ENCODE measurements at regions not wholly inside any gene's neighbourhood (a gene's known extent, or its start where the extent isn't known, plus 50 kb on each side); places are given as distances from the start of the nearest gene placed in this dataset.

DNA sequence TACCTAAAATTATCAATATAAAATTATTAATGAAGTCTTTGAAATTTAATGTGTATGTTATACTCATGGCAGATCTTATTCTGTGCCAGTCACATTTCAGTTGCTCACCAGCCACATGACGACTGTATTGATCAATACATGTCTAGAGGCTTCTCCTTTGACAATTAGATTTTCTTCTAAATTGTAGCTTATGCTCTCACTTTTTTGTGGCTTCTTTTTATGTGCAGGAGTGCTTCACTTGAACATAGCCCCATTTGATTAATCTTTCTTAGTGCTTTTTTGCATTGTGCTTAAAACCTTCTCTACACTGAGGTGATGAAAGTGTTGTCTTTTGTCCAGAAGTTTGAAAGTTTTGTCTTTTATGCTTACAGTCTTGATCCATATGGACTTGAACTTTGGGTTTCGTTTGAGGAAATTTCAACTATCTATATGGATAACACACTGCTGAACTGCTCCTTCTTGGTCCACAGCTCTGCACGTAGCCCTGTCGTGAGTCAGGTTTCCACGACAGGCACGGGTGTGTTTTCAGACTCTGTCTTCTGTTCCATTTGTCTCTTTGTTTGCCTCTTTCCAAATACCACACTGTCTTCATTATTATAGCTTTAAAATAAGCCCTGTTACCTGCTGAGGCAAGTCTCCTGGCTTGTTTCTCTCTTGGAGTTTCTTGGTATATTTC is 393.9 kb upstream of the CFAP20DC start:
- Histone ChIP-seq H3F3A (replicated peaks; ENCODE audit: low read depth) (no peaks in the 10 kb centered on the region), H3K9me2 (ENCODE audit: insufficient read depth) (no peaks in the 10 kb centered on the region), H3K27me3 (ENCODE audit: insufficient read depth) (peaks cover 73% of the 10 kb centered on the region), H3K4me1 (ENCODE audit: insufficient read depth) (no peaks in the 10 kb centered on the region; the same call in 1 of the 2 replicates), H3K79me2 (replicated peaks; ENCODE audit: insufficient read depth) (no peaks in the 10 kb centered on the region), H4K20me1 (replicated peaks; ENCODE audit: insufficient read depth) (no peaks in the 10 kb centered on the region; the same call in 1 of the 2 replicates), H3K4me2 (no peak overlapping the region), H3K4me3 (no peak overlapping the region), H2AFZ (no peak overlapping the region), H3K36me3 (ENCODE audit: insufficient read depth) (no peaks in the 10 kb centered on the region), H3K27ac (ENCODE audit: low read depth) (no peak overlapping the region)
- H3K36me3 Mint-ChIP-seq (ENCODE audit: low read depth), result no peaks in the 10 kb centered on the region
- no peak for ATAC-seq
- TF ChIP-seq ZNF114 (CRISPR knock-in tag; IDR thresholded peaks at IDR 0.05) (no peak), EZH2 (IDR thresholded peaks at IDR 0.05; ENCODE audit: low read depth, unreplicated experiment) (no peak), STAT1 (IDR thresholded peaks at IDR 0.05; ENCODE audit: unreplicated experiment) (no peak)
- TF ChIP-seq, protein P1, sequence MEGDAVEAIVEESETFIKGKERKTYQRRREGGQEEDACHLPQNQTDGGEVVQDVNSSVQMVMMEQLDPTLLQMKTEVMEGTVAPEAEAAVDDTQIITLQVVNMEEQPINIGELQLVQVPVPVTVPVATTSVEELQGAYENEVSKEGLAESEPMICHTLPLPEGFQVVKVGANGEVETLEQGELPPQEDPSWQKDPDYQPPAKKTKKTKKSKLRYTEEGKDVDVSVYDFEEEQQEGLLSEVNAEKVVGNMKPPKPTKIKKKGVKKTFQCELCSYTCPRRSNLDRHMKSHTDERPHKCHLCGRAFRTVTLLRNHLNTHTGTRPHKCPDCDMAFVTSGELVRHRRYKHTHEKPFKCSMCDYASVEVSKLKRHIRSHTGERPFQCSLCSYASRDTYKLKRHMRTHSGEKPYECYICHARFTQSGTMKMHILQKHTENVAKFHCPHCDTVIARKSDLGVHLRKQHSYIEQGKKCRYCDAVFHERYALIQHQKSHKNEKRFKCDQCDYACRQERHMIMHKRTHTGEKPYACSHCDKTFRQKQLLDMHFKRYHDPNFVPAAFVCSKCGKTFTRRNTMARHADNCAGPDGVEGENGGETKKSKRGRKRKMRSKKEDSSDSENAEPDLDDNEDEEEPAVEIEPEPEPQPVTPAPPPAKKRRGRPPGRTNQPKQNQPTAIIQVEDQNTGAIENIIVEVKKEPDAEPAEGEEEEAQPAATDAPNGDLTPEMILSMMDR (conservative IDR thresholded peaks at IDR 0.05; ENCODE audit: low read depth in 2 of 2), result no peak
- TF ChIP-seq, protein P2, sequence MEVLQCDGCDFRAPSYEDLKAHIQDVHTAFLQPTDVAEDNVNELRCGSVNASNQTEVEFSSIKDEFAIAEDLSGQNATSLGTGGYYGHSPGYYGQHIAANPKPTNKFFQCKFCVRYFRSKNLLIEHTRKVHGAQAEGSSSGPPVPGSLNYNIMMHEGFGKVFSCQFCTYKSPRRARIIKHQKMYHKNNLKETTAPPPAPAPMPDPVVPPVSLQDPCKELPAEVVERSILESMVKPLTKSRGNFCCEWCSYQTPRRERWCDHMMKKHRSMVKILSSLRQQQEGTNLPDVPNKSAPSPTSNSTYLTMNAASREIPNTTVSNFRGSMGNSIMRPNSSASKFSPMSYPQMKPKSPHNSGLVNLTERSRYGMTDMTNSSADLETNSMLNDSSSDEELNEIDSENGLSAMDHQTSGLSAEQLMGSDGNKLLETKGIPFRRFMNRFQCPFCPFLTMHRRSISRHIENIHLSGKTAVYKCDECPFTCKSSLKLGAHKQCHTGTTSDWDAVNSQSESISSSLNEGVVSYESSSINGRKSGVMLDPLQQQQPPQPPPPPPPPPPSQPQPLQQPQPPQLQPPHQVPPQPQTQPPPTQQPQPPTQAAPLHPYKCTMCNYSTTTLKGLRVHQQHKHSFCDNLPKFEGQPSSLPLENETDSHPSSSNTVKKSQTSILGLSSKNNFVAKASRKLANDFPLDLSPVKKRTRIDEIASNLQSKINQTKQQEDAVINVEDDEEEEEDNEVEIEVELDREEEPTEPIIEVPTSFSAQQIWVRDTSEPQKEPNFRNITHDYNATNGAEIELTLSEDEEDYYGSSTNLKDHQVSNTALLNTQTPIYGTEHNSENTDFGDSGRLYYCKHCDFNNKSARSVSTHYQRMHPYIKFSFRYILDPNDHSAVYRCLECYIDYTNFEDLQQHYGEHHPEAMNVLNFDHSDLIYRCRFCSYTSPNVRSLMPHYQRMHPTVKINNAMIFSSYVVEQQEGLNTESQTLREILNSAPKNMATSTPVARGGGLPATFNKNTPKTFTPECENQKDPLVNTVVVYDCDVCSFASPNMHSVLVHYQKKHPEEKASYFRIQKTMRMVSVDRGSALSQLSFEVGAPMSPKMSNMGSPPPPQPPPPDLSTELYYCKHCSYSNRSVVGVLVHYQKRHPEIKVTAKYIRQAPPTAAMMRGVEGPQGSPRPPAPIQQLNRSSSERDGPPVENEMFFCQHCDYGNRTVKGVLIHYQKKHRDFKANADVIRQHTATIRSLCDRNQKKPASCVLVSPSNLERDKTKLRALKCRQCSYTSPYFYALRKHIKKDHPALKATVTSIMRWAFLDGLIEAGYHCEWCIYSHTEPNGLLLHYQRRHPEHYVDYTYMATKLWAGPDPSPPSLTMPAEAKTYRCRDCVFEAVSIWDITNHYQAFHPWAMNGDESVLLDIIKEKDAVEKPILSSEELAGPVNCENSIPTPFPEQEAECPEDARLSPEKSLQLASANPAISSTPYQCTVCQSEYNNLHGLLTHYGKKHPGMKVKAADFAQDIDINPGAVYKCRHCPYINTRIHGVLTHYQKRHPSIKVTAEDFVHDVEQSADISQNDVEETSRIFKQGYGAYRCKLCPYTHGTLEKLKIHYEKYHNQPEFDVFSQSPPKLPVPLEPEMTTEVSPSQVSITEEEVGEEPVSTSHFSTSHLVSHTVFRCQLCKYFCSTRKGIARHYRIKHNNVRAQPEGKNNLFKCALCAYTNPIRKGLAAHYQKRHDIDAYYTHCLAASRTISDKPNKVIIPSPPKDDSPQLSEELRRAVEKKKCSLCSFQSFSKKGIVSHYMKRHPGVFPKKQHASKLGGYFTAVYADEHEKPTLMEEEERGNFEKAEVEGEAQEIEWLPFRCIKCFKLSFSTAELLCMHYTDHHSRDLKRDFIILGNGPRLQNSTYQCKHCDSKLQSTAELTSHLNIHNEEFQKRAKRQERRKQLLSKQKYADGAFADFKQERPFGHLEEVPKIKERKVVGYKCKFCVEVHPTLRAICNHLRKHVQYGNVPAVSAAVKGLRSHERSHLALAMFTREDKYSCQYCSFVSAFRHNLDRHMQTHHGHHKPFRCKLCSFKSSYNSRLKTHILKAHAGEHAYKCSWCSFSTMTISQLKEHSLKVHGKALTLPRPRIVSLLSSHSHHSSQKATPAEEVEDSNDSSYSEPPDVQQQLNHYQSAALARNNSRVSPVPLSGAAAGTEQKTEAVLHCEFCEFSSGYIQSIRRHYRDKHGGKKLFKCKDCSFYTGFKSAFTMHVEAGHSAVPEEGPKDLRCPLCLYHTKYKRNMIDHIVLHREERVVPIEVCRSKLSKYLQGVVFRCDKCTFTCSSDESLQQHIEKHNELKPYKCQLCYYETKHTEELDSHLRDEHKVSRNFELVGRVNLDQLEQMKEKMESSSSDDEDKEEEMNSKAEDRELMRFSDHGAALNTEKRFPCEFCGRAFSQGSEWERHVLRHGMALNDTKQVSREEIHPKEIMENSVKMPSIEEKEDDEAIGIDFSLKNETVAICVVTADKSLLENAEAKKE (CRISPR knock-in tag; IDR thresholded peaks at IDR 0.05), result no peak
- TF ChIP-seq, protein P3, sequence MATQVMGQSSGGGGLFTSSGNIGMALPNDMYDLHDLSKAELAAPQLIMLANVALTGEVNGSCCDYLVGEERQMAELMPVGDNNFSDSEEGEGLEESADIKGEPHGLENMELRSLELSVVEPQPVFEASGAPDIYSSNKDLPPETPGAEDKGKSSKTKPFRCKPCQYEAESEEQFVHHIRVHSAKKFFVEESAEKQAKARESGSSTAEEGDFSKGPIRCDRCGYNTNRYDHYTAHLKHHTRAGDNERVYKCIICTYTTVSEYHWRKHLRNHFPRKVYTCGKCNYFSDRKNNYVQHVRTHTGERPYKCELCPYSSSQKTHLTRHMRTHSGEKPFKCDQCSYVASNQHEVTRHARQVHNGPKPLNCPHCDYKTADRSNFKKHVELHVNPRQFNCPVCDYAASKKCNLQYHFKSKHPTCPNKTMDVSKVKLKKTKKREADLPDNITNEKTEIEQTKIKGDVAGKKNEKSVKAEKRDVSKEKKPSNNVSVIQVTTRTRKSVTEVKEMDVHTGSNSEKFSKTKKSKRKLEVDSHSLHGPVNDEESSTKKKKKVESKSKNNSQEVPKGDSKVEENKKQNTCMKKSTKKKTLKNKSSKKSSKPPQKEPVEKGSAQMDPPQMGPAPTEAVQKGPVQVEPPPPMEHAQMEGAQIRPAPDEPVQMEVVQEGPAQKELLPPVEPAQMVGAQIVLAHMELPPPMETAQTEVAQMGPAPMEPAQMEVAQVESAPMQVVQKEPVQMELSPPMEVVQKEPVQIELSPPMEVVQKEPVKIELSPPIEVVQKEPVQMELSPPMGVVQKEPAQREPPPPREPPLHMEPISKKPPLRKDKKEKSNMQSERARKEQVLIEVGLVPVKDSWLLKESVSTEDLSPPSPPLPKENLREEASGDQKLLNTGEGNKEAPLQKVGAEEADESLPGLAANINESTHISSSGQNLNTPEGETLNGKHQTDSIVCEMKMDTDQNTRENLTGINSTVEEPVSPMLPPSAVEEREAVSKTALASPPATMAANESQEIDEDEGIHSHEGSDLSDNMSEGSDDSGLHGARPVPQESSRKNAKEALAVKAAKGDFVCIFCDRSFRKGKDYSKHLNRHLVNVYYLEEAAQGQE (IDR thresholded peaks at IDR 0.05; ENCODE audit: unreplicated experiment), result no peak
- peaks cover 2% of the 10 kb centered on the region; the same call in 2 of the 3 replicates for H3K4me1 Mint-ChIP-seq
- DNase-seq (ENCODE audit: low spot score), result no peak
- no peak overlapping the region for H3K27ac Mint-ChIP-seq
- no peak overlapping the region for H3K4me3 Mint-ChIP-seq
- H3K27me3 Mint-ChIP-seq (ENCODE audit: insufficient read depth, low read depth, poor library complexity), result peaks cover 50% of the 10 kb centered on the region
- no peaks in the 10 kb centered on the region for H3K9me3 Mint-ChIP-seq
